ENCODE measurements at regions not wholly inside any gene's neighbourhood (a gene's known extent, or its start where the extent isn't known, plus 50 kb on each side); places are given as distances from the start of the nearest gene placed in this dataset.
"Not testable (repeated sequence)": the region's sequence is repeated elsewhere in the genome, so short reads cannot be mapped to it uniquely, and the experiment has no call there.

DNA sequence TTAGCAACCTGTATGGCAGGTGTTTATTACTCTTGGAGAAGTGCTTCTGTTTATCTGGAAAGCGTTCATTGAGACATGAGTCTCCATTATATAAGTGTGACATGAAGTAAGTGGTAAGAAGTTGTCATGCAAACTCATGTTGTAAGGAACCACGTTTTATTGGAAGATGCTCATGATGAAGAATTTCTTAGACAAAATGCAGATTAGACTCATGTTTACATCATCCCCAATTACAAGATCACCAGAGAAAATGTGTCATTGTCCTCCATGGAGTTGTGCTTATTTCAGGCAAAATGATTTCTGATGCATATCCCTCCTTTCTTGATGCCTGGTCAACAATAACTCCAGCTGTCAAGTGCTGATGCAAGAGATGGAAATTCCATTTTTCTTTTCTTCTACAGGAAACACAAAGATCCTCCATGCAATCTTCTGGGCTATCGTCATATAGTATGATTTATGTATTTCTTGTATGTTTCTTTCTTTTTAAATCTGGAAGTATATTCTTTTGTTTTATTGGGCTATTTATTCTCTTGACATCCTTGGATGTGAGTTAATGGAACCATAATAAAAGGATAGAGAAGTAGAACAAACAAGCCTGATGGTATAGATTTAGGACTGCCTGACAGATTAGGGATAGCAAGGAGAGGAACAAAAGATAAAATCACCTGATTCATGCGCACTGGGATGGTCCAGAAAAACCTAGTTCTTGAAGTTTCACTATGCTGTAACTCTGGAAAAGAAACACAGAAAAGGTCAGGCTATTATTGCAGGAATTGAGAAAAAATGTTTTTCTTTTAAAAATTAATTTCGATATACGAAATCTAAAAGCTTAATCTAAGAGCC is 50.7 kb upstream of the DIAPH3 start:
- DNase-seq: no peak

GRCh38 chr13:60220072-60220471 is 56.3 kb upstream of the DIAPH3 start:
- DNase-seq: no peak

- DNase-seq: no peak
Measured at GRCh38 chr13:60221581-60221980, 57.9 kb upstream of the DIAPH3 start.

GRCh38 chr13:60226507-60226906 is 62.8 kb upstream of the DIAPH3 start:
- DNase-seq: no peak

GRCh38 chr13:60227158-60227557 is 63.4 kb upstream of the DIAPH3 start:
- DNase-seq: no peak

GRCh38 chr13:60229708-60230272 is 66.1 kb upstream of the DIAPH3 start:
- DNase-seq: no peak

GRCh38 chr13:60230593-60230992 is 66.9 kb upstream of the DIAPH3 start:
- DNase-seq: no peak

GRCh38 chr13:60242043-60242595 is 78.4 kb upstream of the DIAPH3 start:
- no peak for DNase-seq

DNA sequence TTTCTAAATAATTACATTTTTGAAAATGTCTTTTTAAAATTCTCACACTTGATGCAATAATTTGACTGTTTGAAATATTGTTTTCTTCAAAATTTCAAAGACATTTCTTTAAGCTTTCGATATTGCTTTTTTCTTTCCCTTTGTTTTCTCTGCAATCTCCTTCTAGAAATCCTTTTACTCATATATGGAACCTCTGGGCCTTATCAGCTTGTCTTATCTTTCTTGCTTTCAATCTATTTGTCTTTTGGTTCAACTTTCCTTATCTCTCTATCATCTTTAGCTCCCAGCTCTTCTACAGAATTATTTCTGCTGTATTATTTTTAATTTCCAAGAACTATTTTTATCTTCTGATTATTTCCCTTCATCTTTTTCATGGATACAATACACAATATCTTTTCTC is 80.7 kb upstream of the DIAPH3 start:
- no peak for DNase-seq

GRCh38 chr13:60251419-60251818 is 87.7 kb upstream of the DIAPH3 start:
- DNase-seq: not testable (repeated sequence)

DNA sequence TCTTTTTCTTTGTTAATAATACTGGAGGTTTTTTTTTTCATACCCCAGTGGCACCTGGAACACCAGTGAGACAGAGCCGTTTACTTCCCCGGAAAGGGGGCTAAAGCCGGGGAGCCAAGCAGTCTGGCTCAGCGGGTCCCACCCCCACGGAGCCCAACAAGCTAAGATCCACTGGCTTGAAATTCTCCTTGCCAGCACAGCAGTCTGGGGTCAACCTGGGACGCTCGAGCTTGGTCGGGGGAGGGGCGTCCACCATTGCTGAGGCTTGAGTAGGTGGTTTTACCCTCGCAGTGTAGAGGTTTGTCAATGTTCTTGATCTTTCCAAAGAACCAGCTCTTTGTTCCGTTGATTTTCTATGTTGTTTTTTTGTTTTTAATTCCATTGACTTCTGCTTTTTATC is 94.6 kb upstream of the DIAPH3 start:
- no peak for DNase-seq

DNA sequence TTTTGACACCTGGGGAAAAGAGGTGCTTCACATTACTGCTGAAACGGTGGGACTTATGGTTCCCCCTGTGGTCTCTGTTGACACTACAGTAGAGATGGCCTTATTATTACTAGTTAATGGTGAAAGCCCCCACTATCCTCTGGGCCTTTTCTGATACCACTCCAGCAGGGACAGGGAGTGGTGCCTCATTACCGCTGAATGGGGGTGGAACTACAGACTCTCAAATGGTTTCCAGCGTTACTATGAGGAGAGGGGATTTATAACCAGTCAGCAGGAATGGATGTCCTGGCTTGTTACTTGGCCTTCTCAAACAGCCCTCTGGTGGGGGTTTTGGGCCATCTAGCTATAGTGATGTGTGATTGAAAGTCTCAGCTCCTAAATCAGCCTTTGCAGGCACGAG is 96.7 kb upstream of the DIAPH3 start:
- no peak for DNase-seq

GRCh38 chr13:60261432-60262351 is 98.0 kb upstream of the DIAPH3 start:
- DNase-seq: no peak

DNA sequence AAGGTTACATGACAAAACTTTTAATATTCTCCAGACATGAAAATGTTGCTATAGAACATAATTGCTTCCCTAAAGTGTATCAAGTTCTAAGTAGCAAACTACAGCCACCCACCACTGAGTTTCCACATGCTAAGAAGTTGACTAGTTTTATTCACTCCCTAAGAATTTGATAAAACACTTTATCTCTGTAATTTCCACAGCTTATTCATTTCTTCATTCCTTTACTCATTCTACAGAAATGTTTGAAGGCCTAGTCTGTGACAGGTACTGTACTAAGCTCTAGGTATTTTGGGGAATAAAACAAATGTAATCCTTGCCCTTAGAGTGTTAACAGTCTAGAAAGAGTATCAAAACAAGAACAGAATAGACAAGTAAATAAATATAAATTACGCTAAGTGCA is 101.8 kb upstream of the DIAPH3 start:
- no peak for DNase-seq

- peak; percentile 36 for DNase-seq
Measured at GRCh38 chr13:60267498-60268202, 103.9 kb upstream of the DIAPH3 start.

DNA sequence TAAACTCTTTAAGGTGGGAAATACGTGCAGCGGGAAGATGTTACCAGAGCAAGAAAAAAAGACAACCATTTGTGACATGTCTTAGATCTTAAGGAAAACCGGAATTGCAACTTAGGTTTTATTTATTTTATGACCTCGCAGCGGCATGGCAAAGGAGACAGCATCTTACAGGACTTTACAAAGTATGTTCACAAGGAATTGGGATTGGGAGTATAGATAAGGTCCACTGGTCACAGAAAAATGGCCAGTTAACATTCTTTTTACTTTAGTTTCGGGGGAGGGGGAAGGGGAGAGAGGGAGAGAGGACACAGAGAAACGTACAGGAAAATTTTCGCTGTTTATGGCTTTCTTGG is 104.5 kb upstream of the DIAPH3 start:
- no peak for DNase-seq

DNA sequence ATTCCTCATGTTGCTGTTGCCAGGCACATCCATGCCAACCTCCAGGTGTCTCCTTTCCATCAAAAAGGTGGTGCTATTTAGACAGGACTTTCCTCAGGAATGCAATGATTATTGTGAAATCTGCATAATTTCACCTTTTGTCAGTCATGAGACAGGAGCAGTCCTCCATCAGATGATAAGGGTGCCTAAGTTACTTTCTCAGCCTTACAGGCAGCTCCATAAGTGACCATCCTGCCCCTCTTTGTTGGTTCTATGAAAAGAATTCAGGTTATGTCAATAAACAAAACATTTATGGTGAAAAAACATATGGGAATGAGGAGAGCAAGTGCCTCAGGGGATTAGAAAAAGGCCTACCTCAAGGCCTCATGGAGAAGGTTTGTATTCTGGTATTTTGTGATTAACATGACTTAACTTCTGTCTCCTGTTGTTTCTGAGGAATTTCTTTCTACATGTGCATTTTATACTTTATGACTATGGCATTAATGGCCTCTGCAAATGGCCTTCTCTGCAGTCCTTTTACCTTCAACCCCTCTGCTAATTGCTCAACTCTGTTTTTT is 110.3 kb upstream of the DIAPH3 start:
- no peak for DNase-seq

DNA sequence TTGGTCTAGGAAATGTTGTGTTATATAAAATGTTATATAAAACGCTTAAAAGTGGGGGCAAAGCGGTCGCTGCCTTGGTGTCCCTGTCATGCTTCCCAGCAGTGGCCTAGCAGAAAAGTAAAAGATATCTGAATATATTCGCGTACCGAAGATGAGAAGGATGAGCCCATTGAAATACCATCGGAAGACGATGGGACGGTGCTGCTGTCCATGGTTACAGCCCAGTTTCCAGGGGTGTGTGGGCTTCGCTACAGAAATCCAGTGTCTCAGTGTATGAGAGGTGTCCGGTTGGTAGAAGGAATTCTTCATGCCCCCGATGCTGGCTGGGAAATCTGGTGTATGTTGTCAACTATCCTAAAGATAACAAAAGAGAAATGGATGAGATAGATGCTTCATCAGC is 110.9 kb upstream of the DIAPH3 start:
- no peak for DNase-seq

- DNase-seq: no peak
Measured at GRCh38 chr13:60275208-60275607, 111.5 kb upstream of the DIAPH3 start.

- DNase-seq: not testable (repeated sequence)
Measured at GRCh38 chr13:60280524-60280923, 116.5 kb upstream of the TDRD3 start.

DNA sequence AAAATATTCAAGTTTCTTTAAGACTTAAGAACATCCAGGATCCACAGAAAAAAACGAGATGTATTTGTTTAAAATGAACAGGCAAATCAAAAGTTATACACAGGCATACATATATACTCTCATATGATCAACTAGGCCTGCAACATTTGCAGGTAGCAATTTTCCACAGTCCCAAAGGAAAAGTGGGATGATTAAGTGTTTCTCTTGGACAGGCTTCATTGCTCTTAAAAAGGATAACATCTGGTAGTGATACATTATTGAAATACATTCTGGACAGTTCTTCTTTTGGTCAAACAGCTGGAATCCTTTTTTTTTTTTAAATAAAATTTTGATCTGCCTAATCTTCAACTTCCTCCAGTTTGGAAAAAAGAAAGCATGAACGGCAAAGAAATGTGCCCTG is 114.8 kb upstream of the TDRD3 start:
- DNase-seq: no peak

DNA sequence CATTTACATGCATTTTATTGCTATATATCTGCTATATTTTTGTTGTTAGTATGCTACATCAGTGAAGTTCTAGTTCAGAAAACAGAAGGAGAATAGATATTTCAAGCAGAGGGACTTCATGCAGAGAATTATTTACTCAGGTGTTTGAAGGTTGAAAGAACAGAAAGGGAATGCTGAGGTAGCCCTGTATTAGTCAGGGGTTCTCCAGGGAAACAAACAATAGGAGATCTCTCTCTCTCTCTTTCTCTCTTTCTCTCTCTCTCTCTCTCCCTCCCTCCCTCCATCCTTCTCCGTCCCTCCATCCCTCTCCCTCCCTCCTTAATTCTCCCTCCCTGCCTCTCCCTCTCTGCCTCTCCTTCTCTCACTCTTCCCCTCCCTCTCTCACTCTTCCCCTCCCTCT is 114.3 kb upstream of the TDRD3 start:
- DNase-seq: no peak
